HEK293 (cell line): ENCODE measurements at regions not wholly inside any gene's neighbourhood (a gene's known extent, or its start where the extent isn't known, plus 50 kb on each side); places are given as distances from the start of the nearest gene placed in this dataset.

Experiments used
- CTCF ChIA-PET: fragments of 350-600 bp; formaldehyde crosslinking; extraction: SDS; loops from one replicate; lab custom pipeline; 2021; ENCODE audit warnings: antibody characterized with exemption; lab: Yijun Ruan, JAX
- POLR2A ChIA-PET: fragments of 300-600 bp; formaldehyde crosslinking; extraction: SDS; loops from one replicate; lab custom pipeline; 2020; ENCODE audit warnings: antibody characterized with exemption, inconsistent platforms; lab: Yijun Ruan, JAX
- H3K27ac ChIP-seq: fragments of 200-500 bp; sonication (Bioruptor generic); 2 replicates; pipeline ENCODE4 v1.5.1; 2014; ENCODE audit warnings: low read depth, low read length, control low read depth, inconsistent platforms; ENCODE audit errors: extremely low read depth
- H3K36me3 ChIP-seq, 2 experiments: fragments of 200-500 bp in 1 of 2; sonication (Bioruptor generic) in 1 of 2; 1 replicate in 1 of 2; 2 replicates in 1 of 2; pipeline ENCODE4 v1.5.1; 2014 to 2017; ENCODE audit warnings: inconsistent platforms in 2 of 2, low read length in 2 of 2; ENCODE audit not compliant: control insufficient read depth in 2 of 2, insufficient read depth in 1 of 2
- H3K4me1 ChIP-seq: fragments of 200-500 bp; sonication (Bioruptor generic); 2 replicates; pipeline ENCODE4 v1.5.1; 2014; ENCODE audit warnings: mild to moderate bottlenecking, low read length, inconsistent platforms; ENCODE audit not compliant: control insufficient read depth, insufficient read depth
- H3K4me3 ChIP-seq: 2 replicates; pipeline ENCODE4 v1.5.1; 2011; ENCODE audit warnings: low read depth, mild to moderate bottlenecking, control low read depth, low read length, moderate library complexity
- H3K9me3 ChIP-seq: fragments of 200-500 bp; sonication (Bioruptor generic); 2 replicates; pipeline ENCODE4 v1.5.1; 2014; ENCODE audit warnings: low read depth, low read length, inconsistent platforms; ENCODE audit not compliant: control insufficient read depth, insufficient read depth
- HOXA7 ChIP-seq: sonication (generic); formaldehyde crosslinking; IDR thresholded peaks from 2 replicates; pipeline ENCODE4 v1.8.1; 2022; ENCODE audit warnings: missing genetic modification reagents, borderline replicate concordance
- KLF7 ChIP-seq: fragments of 450-650 bp; formaldehyde crosslinking; IDR thresholded peaks from 2 replicates; pipeline ENCODE4 v1.5.1; 2016; ENCODE audit warnings: missing biosample characterization, missing genetic modification characterization, borderline replicate concordance
- OVOL3 ChIP-seq: fragments of 450-650 bp; formaldehyde crosslinking; IDR thresholded peaks from 2 replicates; pipeline ENCODE4 v1.5.1; 2016; ENCODE audit warnings: missing biosample characterization, missing genetic modification characterization
- SCRT1 ChIP-seq: fragments of 450-650 bp; formaldehyde crosslinking; IDR thresholded peaks from 2 replicates; pipeline ENCODE4 v1.5.1; 2016; ENCODE audit warnings: missing biosample characterization, missing genetic modification characterization, borderline replicate concordance
- ZNF132 ChIP-seq: fragments of 450-650 bp; formaldehyde crosslinking; IDR thresholded peaks from 2 replicates; pipeline ENCODE4 v1.5.1; 2017; ENCODE audit warnings: missing biosample characterization, missing genetic modification characterization, borderline replicate concordance
- ZNF133 ChIP-seq: fragments of 450-650 bp; formaldehyde crosslinking; IDR thresholded peaks from 2 replicates; pipeline ENCODE4 v1.5.1; 2016; ENCODE audit warnings: missing biosample characterization, missing genetic modification characterization
- ZNF138 ChIP-seq: fragments of 450-650 bp; formaldehyde crosslinking; IDR thresholded peaks from 2 replicates; pipeline ENCODE4 v1.5.1; 2016; ENCODE audit warnings: missing biosample characterization, missing genetic modification characterization, borderline replicate concordance
- ZNF146 ChIP-seq: fragments of 450-650 bp; formaldehyde crosslinking; IDR thresholded peaks from 2 replicates; pipeline ENCODE4 v1.5.1; 2016; ENCODE audit warnings: missing biosample characterization, missing genetic modification characterization
- ZNF16 ChIP-seq: fragments of 450-650 bp; formaldehyde crosslinking; IDR thresholded peaks from 2 replicates; pipeline ENCODE4 v1.5.1; 2016; ENCODE audit warnings: low read depth, missing biosample characterization, missing genetic modification characterization
- ZNF211 ChIP-seq: fragments of 450-650 bp; formaldehyde crosslinking; IDR thresholded peaks from 2 replicates; pipeline ENCODE4 v1.5.1; 2016; ENCODE audit warnings: low read depth, missing biosample characterization, missing genetic modification characterization
- ZNF248 ChIP-seq: fragments of 450-650 bp; formaldehyde crosslinking; IDR thresholded peaks from 2 replicates; pipeline ENCODE4 v1.5.1; 2017; ENCODE audit warnings: missing biosample characterization, missing genetic modification characterization
- ZNF266 ChIP-seq: fragments of 450-650 bp; formaldehyde crosslinking; IDR thresholded peaks from 2 replicates; pipeline ENCODE4 v1.5.1; 2016; ENCODE audit warnings: missing biosample characterization, missing genetic modification characterization, low read depth
- ZNF274 ChIP-seq, 2 experiments: fragments of 200-500 bp in 1 of 2; fragments of 450-650 bp in 1 of 2; sonication (Bioruptor generic) in 1 of 2; formaldehyde crosslinking in 1 of 2; IDR thresholded peaks; 2 replicates each; pipeline versions ENCODE4 v1.5.1 to v1.6.1; 2014 to 2016; ENCODE audit warnings: borderline replicate concordance in 1 of 2, inconsistent platforms in 1 of 2, low read length in 1 of 2, missing biosample characterization in 1 of 2, missing genetic modification characterization in 1 of 2
- ZNF416 ChIP-seq: fragments of 450-650 bp; formaldehyde crosslinking; IDR thresholded peaks from 2 replicates; pipeline ENCODE4 v1.5.1; 2016; ENCODE audit warnings: missing biosample characterization, missing genetic modification characterization
- ZNF433 ChIP-seq: fragments of 450-650 bp; formaldehyde crosslinking; IDR thresholded peaks from 2 replicates; pipeline ENCODE4 v1.5.1; 2016; ENCODE audit warnings: missing biosample characterization, missing genetic modification characterization, low read depth
- ZNF544 ChIP-seq: fragments of 450-650 bp; formaldehyde crosslinking; IDR thresholded peaks from 2 replicates; pipeline ENCODE4 v1.5.0; 2017; ENCODE audit warnings: missing biosample characterization, missing genetic modification characterization
- ZNF548 ChIP-seq: fragments of 450-650 bp; formaldehyde crosslinking; IDR thresholded peaks from 2 replicates; pipeline ENCODE4 v1.5.1; 2016; ENCODE audit warnings: missing biosample characterization, missing genetic modification characterization
- ZNF558 ChIP-seq: fragments of 450-650 bp; formaldehyde crosslinking; IDR thresholded peaks from 2 replicates; pipeline ENCODE4 v1.5.1; 2016; ENCODE audit warnings: missing biosample characterization, missing genetic modification characterization
- TF ChIP-seq, protein P1 (sequence below): fragments of 450-650 bp; formaldehyde crosslinking; IDR thresholded peaks from 2 replicates; pipeline ENCODE4 v1.5.1; 2016; ENCODE audit warnings: missing biosample characterization, missing genetic modification characterization, borderline replicate concordance
- TF ChIP-seq, protein P2 (sequence below): sonication (generic); formaldehyde crosslinking; IDR thresholded peaks from 2 replicates; pipeline ENCODE4 v1.8.1; 2022; ENCODE audit warnings: mild to moderate bottlenecking, moderate library complexity, missing genetic modification reagents
- TF ChIP-seq, protein P3 (sequence below): fragments of 450-650 bp; formaldehyde crosslinking; IDR thresholded peaks from 2 replicates; pipeline ENCODE4 v1.5.1; 2016; ENCODE audit warnings: missing biosample characterization, missing genetic modification characterization

DNA sequence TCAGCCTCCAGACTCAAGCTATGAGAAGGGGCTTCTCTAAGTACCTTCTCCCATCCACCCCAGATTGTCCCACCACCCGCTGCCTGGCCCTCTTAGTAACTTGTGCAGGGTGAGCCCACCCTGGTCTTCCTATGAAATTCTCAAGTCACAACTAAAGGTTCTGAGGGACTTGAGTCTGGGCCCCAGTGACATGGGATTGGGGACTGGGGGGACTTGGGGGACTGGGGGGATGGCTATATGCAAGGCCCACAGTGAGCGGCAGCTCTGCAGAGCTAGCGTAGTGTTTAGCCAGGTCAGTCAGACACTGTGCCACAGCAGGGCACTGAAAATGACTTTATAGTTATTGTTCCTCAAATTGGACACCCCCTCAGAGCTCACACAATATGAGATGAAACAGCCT lies 622.3 kb upstream of the CADM1 start (continued):
- TF ChIP-seq, protein P1, sequence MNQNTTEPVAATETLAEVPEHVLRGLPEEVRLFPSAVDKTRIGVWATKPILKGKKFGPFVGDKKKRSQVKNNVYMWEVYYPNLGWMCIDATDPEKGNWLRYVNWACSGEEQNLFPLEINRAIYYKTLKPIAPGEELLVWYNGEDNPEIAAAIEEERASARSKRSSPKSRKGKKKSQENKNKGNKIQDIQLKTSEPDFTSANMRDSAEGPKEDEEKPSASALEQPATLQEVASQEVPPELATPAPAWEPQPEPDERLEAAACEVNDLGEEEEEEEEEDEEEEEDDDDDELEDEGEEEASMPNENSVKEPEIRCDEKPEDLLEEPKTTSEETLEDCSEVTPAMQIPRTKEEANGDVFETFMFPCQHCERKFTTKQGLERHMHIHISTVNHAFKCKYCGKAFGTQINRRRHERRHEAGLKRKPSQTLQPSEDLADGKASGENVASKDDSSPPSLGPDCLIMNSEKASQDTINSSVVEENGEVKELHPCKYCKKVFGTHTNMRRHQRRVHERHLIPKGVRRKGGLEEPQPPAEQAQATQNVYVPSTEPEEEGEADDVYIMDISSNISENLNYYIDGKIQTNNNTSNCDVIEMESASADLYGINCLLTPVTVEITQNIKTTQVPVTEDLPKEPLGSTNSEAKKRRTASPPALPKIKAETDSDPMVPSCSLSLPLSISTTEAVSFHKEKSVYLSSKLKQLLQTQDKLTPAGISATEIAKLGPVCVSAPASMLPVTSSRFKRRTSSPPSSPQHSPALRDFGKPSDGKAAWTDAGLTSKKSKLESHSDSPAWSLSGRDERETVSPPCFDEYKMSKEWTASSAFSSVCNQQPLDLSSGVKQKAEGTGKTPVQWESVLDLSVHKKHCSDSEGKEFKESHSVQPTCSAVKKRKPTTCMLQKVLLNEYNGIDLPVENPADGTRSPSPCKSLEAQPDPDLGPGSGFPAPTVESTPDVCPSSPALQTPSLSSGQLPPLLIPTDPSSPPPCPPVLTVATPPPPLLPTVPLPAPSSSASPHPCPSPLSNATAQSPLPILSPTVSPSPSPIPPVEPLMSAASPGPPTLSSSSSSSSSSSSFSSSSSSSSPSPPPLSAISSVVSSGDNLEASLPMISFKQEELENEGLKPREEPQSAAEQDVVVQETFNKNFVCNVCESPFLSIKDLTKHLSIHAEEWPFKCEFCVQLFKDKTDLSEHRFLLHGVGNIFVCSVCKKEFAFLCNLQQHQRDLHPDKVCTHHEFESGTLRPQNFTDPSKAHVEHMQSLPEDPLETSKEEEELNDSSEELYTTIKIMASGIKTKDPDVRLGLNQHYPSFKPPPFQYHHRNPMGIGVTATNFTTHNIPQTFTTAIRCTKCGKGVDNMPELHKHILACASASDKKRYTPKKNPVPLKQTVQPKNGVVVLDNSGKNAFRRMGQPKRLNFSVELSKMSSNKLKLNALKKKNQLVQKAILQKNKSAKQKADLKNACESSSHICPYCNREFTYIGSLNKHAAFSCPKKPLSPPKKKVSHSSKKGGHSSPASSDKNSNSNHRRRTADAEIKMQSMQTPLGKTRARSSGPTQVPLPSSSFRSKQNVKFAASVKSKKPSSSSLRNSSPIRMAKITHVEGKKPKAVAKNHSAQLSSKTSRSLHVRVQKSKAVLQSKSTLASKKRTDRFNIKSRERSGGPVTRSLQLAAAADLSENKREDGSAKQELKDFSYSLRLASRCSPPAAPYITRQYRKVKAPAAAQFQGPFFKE (tag by site-specific recombination) = no peak
- TF ChIP-seq ZNF132 (no peak), ZNF544 (tag by site-specific recombination) (no peak), KLF7 (tag by site-specific recombination) (no peak), ZNF548 (tag by site-specific recombination) (no peak)

DNA sequence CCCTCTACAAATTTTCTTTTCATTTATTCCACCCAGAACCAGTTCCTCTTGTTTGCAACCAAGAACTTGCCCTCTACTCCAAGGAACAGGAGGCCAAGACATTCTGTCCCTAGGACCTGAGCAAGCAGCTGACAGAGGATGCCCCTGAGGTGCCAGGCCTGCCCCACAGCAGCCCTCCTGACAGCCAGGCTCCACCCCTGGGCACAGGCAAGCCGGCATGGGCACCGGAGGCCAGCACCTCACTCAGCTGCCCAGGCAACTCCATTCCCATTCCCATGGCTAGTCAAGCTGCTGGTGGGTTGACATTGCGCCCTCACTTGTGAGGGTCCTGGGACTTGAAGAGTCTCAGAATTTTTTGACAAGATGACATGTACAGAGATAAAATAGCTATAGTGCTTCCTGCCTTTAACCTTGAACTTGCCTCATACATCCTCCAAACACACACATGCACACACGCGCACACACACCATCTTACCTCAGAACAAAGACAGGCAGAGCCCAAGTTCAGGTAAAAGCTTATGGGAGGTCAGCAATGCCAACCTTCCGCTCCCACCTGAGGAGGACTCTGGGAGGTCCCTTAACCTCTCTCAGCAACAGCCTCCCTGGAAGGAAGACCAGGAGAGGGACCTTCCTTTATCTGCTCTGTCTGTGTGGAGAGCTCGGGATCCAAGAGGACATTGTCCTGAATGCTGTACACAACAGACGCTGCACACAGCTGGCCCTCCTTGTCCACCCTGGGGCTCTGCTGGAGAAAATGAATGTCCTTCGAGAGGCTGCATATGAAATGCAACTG lies 620.9 kb upstream of the CADM1 start:
- H3K4me3 ChIP-seq = no peak overlapping the region
- H3K27ac ChIP-seq = no peak overlapping the region
- CTCF ChIA-PET = no interaction called here
- TF ChIP-seq ZNF16 (tag by site-specific recombination) = no peak
- TF ChIP-seq ZNF211 (tag by site-specific recombination) = no peak
- TF ChIP-seq ZNF266 = no peak
- TF ChIP-seq, protein P2, sequence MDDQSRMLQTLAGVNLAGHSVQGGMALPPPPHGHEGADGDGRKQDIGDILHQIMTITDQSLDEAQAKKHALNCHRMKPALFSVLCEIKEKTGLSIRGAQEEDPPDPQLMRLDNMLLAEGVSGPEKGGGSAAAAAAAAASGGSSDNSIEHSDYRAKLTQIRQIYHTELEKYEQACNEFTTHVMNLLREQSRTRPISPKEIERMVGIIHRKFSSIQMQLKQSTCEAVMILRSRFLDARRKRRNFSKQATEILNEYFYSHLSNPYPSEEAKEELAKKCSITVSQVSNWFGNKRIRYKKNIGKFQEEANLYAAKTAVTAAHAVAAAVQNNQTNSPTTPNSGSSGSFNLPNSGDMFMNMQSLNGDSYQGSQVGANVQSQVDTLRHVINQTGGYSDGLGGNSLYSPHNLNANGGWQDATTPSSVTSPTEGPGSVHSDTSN (CRISPR knock-in tag) = no peak
- TF ChIP-seq ZNF416 (tag by site-specific recombination) = no peak
- TF ChIP-seq ZNF146 (tag by site-specific recombination) = no peak
- no peak for TF ChIP-seq ZNF433 (tag by site-specific recombination)
- TF ChIP-seq, protein P3, sequence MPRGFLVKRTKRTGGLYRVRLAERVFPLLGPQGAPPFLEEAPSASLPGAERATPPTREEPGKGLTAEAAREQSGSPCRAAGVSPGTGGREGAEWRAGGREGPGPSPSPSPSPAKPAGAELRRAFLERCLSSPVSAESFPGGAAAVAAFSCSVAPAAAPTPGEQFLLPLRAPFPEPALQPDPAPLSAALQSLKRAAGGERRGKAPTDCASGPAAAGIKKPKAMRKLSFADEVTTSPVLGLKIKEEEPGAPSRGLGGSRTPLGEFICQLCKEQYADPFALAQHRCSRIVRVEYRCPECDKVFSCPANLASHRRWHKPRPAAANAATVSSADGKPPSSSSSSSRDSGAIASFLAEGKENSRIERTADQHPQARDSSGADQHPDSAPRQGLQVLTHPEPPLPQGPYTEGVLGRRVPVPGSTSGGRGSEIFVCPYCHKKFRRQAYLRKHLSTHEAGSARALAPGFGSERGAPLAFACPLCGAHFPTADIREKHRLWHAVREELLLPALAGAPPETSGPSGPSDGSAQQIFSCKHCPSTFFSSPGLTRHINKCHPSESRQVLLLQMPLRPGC (tag by site-specific recombination) = no peak
- no peak for TF ChIP-seq HOXA7 (CRISPR knock-in tag)
- TF ChIP-seq SCRT1 (tag by site-specific recombination) = no peak
- no peak for TF ChIP-seq ZNF274 (IDR thresholded peaks at IDR 0.05; ENCODE audit: low read length)
- TF ChIP-seq ZNF274 (tag by site-specific recombination; IDR thresholded peaks at IDR 0.05; ENCODE audit: borderline replicate concordance) = no peak
- TF ChIP-seq ZNF138 (tag by site-specific recombination) = no peak
- TF ChIP-seq ZNF133 (tag by site-specific recombination) = no peak
- no peak for TF ChIP-seq ZNF558
- TF ChIP-seq OVOL3 (tag by site-specific recombination) = no peak
- no peak for TF ChIP-seq ZNF248 (tag by site-specific recombination)
- no peaks in the 10 kb centered on the region for H3K9me3 ChIP-seq
- POLR2A ChIA-PET = no interaction called here
- no peaks in the 10 kb centered on the region for H3K36me3 ChIP-seq
- no peaks in the 10 kb centered on the region for H3K4me1 ChIP-seq
